GM23338 (cell line): ENCODE measurements at regions not wholly inside any gene's neighbourhood (a gene's known extent, or its start where the extent isn't known, plus 50 kb on each side); places are given as distances from the start of the nearest gene placed in this dataset.

Source experiments
- CREB1 ChIP-seq: fragments of 250-450 bp; sonication (Bioruptor Pico); IDR thresholded peaks from 2 replicates; pipeline ENCODE4 v1.5.0; 2020; ENCODE audit warnings: low read depth, mild to moderate bottlenecking, moderate library complexity
- CTCF ChIP-seq, 2 experiments: fragments of 200-600 bp in 1 of 2; sonication (generic) in 1 of 2; conservative IDR thresholded peaks; 2 replicates each; pipeline versions ENCODE4 v1.5.1 to v1.6.1; 2016 to 2017; ENCODE audit warnings: antibody characterized with exemption in 2 of 2, low read depth in 2 of 2, mild to moderate bottlenecking in 2 of 2, moderate library complexity in 1 of 2
- ETS1 ChIP-seq: IDR thresholded peaks from 2 replicates; pipeline ENCODE4 v1.6.1; 2016; ENCODE audit warnings: antibody characterized with exemption
- EZH2 ChIP-seq: fragments of 200-600 bp; sonication (generic); IDR thresholded peaks from one replicate; pipeline ENCODE4 v1.8.0; 2017; ENCODE audit warnings: antibody characterized with exemption, mild to moderate bottlenecking, low read depth; ENCODE audit not compliant: unreplicated experiment
- EZH2phosphoT487 ChIP-seq: fragments of 200-600 bp; sonication (generic); IDR thresholded peaks from one replicate; pipeline ENCODE4 v1.8.1; 2018; ENCODE audit warnings: antibody characterized with exemption; ENCODE audit not compliant: unreplicated experiment
- JUNB ChIP-seq: IDR thresholded peaks from one replicate; pipeline ENCODE4 v1.6.1; 2016; ENCODE audit warnings: antibody characterized with exemption; ENCODE audit not compliant: unreplicated experiment
- NANOG ChIP-seq: IDR thresholded peaks from 2 replicates; pipeline ENCODE4 v1.6.1; 2016; ENCODE audit warnings: antibody characterized with exemption, borderline replicate concordance
- POLR2AphosphoS5 ChIP-seq: IDR thresholded peaks from 2 replicates; pipeline ENCODE4 v1.6.1; 2016; ENCODE audit warnings: antibody characterized with exemption, low read depth
- REST ChIP-seq: IDR thresholded peaks from one replicate; pipeline ENCODE4 v1.6.1; 2018; ENCODE audit warnings: antibody characterized with exemption; ENCODE audit not compliant: unreplicated experiment
- ZNF114 ChIP-seq: fragments of 250-450 bp; sonication (Bioruptor Pico); IDR thresholded peaks from 2 replicates; pipeline ENCODE4 v1.5.0; 2020; ENCODE audit warnings: mild to moderate bottlenecking, moderate library complexity
- ZNF331 ChIP-seq: fragments of 250-450 bp; sonication (Bioruptor Pico); IDR thresholded peaks from 2 replicates; pipeline ENCODE4 v1.5.0; 2020; ENCODE audit warnings: low read depth, mild to moderate bottlenecking, moderate library complexity
- ZNF462 ChIP-seq: fragments of 250-450 bp; sonication (Bioruptor Pico); IDR thresholded peaks from 2 replicates; pipeline ENCODE4 v1.5.0; 2020; ENCODE audit warnings: mild to moderate bottlenecking, moderate library complexity

- TF ChIP-seq CTCF (conservative IDR thresholded peaks at IDR 0.05; ENCODE audit: low read depth in 2 of 2), result no peak
- no peak for TF ChIP-seq EZH2
- TF ChIP-seq POLR2AphosphoS5, result no peak
- TF ChIP-seq ZNF331 (CRISPR knock-in tag), result no peak
- TF ChIP-seq EZH2phosphoT487, result no peak
- no peak for TF ChIP-seq REST
- TF ChIP-seq ZNF462 (CRISPR knock-in tag), result no peak
- no peak for TF ChIP-seq JUNB
- no peak for TF ChIP-seq CREB1 (CRISPR knock-in tag)
- no peak for TF ChIP-seq NANOG
- no peak for TF ChIP-seq ZNF114 (CRISPR knock-in tag)
- no peak for TF ChIP-seq ETS1
Measured at GRCh38 chr4:26806331-26806730, 54.3 kb upstream of the STIM2 start.
